K562 (cell line): ENCODE measurements at regions not wholly inside any gene's neighbourhood (a gene's known extent, or its start where the extent isn't known, plus 50 kb on each side); places are given as distances from the start of the nearest gene placed in this dataset.
A peak's percentile ranks its signal among the peaks of the same experiment; 100 is the strongest.

Experiments used
- E2F6 ChIP-seq, 2 experiments: IDR thresholded peaks; 2 replicates each; pipeline ENCODE4 v1.6.1; 2011; ENCODE audit warnings: borderline replicate concordance in 1 of 2, control low read depth in 1 of 2, low read depth in 1 of 2, low read length in 1 of 2, mild to moderate bottlenecking in 1 of 2, mixed read lengths in 1 of 2, moderate library complexity in 1 of 2; ENCODE audit not compliant: insufficient read depth in 1 of 2, insufficient read length in 1 of 2, poor library complexity in 1 of 2, severe bottlenecking in 1 of 2; ENCODE audit errors: extremely low read depth in 1 of 2
- ETV6 ChIP-seq, 3 experiments: fragments of 150-350 bp in 1 of 3; sonication (generic) in 1 of 3; formaldehyde crosslinking in 1 of 3; IDR thresholded peaks; 2 replicates each; pipeline versions ENCODE4 v1.6.1 to v1.8.0; 2014 to 2022; ENCODE audit warnings: borderline replicate concordance in 2 of 3, low read depth in 2 of 3, antibody characterized with exemption in 1 of 3, low read length in 1 of 3, mild to moderate bottlenecking in 1 of 3, missing genetic modification reagents in 1 of 3
- HDAC3 ChIP-seq: fragments of 450-650 bp; IDR thresholded peaks from 2 replicates; pipeline ENCODE4 v1.6.1; 2018; ENCODE audit warnings: borderline replicate concordance, mild to moderate bottlenecking, moderate library complexity; ENCODE audit not compliant: partially characterized antibody
- HES1 ChIP-seq: fragments of 450-650 bp; IDR thresholded peaks from 2 replicates; pipeline ENCODE4 v1.6.1; 2016; ENCODE audit warnings: low read depth, mild to moderate bottlenecking, moderate library complexity
- HLTF ChIP-seq: fragments of 450-650 bp; IDR thresholded peaks from 2 replicates; pipeline ENCODE4 v1.6.1; 2016
- ILF3 ChIP-seq: fragments of 450-650 bp; IDR thresholded peaks from 2 replicates; pipeline ENCODE4 v1.6.1; 2018; ENCODE audit warnings: antibody characterized with exemption, mild to moderate bottlenecking, moderate library complexity, borderline replicate concordance
- KDM1A ChIP-seq, 2 experiments: fragments of 450-650 bp; IDR thresholded peaks; 2 replicates each; pipeline ENCODE4 v1.6.1; 2016; ENCODE audit warnings: mild to moderate bottlenecking in 2 of 2
- LEF1 ChIP-seq: fragments of 450-650 bp; IDR thresholded peaks from 2 replicates; pipeline ENCODE4 v1.6.1; 2016; ENCODE audit warnings: mild to moderate bottlenecking
- NEUROD1 ChIP-seq: fragments of 150-350 bp; IDR thresholded peaks from 2 replicates; pipeline ENCODE4 v1.6.1; 2014; ENCODE audit warnings: borderline replicate concordance, low read length, low read depth; ENCODE audit not compliant: partially characterized antibody
- POLR2AphosphoS5 ChIP-seq: IDR thresholded peaks from 2 replicates; pipeline ENCODE4 v1.6.1; 2011; ENCODE audit warnings: mild to moderate bottlenecking, low read depth, low read length, moderate library complexity; ENCODE audit not compliant: control insufficient read depth, insufficient read depth
- RBM25 ChIP-seq: fragments of 200-400 bp; formaldehyde crosslinking; IDR thresholded peaks from 2 replicates; pipeline ENCODE4 v1.6.1; 2018; ENCODE audit warnings: low read length, low read depth, moderate library complexity; ENCODE audit not compliant: severe bottlenecking
- TEAD4 ChIP-seq, 2 experiments: sonication (generic) in 1 of 2; formaldehyde crosslinking in 1 of 2; IDR thresholded peaks; 2 replicates each; pipeline versions ENCODE4 v1.6.1 to v1.8.0; 2012 to 2022; ENCODE audit warnings: borderline replicate concordance in 1 of 2, inconsistent platforms in 1 of 2, low read length in 1 of 2, mild to moderate bottlenecking in 1 of 2, missing genetic modification reagents in 1 of 2
- USF2 ChIP-seq: sonication (generic); formaldehyde crosslinking; IDR thresholded peaks from 2 replicates; pipeline ENCODE4 v1.5.0; 2020; ENCODE audit warnings: missing genetic modification reagents
- ZMIZ1 ChIP-seq, 2 experiments: fragments of 150-350 bp in 1 of 2; IDR thresholded peaks; 2 replicates each; pipeline ENCODE4 v1.6.1; 2012 to 2016; ENCODE audit warnings: low read depth in 2 of 2, low read length in 2 of 2, mild to moderate bottlenecking in 1 of 2, moderate library complexity in 1 of 2
- ZNF3 ChIP-seq: fragments of 250-450 bp; sonication (Bioruptor Pico); IDR thresholded peaks from 2 replicates; pipeline ENCODE4 v1.5.0; 2021; ENCODE audit warnings: mild to moderate bottlenecking, moderate library complexity
- ZNF316 ChIP-seq: fragments of 450-650 bp; IDR thresholded peaks from 2 replicates; pipeline ENCODE4 v1.6.1; 2016

- peak in 1 of 2 experiments; percentile 77 for TF ChIP-seq KDM1A (IDR thresholded peaks at IDR 0.05)
- TF ChIP-seq ZNF3 (CRISPR knock-in tag), result no peak
- TF ChIP-seq ZNF316, result no peak
- TF ChIP-seq ILF3, result no peak
- TF ChIP-seq HES1, result no peak
- TF ChIP-seq LEF1, result peak; percentile 22; the same call in 1 of the 2 replicates
- TF ChIP-seq ETV6 (IDR thresholded peaks at IDR 0.05; ENCODE audit: borderline replicate concordance in 1 of 2, low read depth in 2 of 2, low read length in 1 of 2), result no peak
- TF ChIP-seq ETV6 (CRISPR knock-in tag; IDR thresholded peaks at IDR 0.05; ENCODE audit: borderline replicate concordance), result no peak
- TF ChIP-seq E2F6 (IDR thresholded peaks at IDR 0.05; ENCODE audit: borderline replicate concordance in 1 of 2, extremely low read depth in 1 of 2, insufficient read depth in 1 of 2, insufficient read length in 1 of 2, low read depth in 1 of 2, low read length in 1 of 2, poor library complexity in 1 of 2, severe bottlenecking in 1 of 2), result no peak
- peak; percentile 86 for TF ChIP-seq TEAD4 (IDR thresholded peaks at IDR 0.05; ENCODE audit: low read length)
- TF ChIP-seq TEAD4 (CRISPR knock-in tag; IDR thresholded peaks at IDR 0.05; ENCODE audit: borderline replicate concordance), result no peak
- TF ChIP-seq HLTF, result no peak
- TF ChIP-seq ZMIZ1 (IDR thresholded peaks at IDR 0.05; ENCODE audit: low read depth in 2 of 2, low read length in 2 of 2), result no peak
- peak; percentile 35 for TF ChIP-seq NEUROD1
- no peak for TF ChIP-seq USF2
- TF ChIP-seq POLR2AphosphoS5, result peak; percentile 73; the same call in 1 of the 2 replicates
- TF ChIP-seq RBM25, result no peak
- peak; percentile 19 for TF ChIP-seq HDAC3
These were observed 160.1 kb upstream of the KIF2B start (continued) for GRCh38 chr17:53662608-53663007.
